GM12878 (cell line): ENCODE measurements at regions not wholly inside any gene's neighbourhood (a gene's known extent, or its start where the extent isn't known, plus 50 kb on each side); places are given as distances from the start of the nearest gene placed in this dataset.

Experiments used
- ATAC-seq: fragments of 200-7000 bp; cut with Tn5 transposase; 3 replicates; pipeline ENCODE4 v1.9.1; 2020; ENCODE audit warnings: mild to moderate bottlenecking, moderate library complexity
- BruUV-seq: library from RNA; stranded (reverse); fragments of 400-500 nt; replicated peaks from 2 replicates; lab custom pipeline; 2021; lab: Mats Ljungman, UMichigan
- CTCF ChIA-PET: fragments of 300-600 bp; sonication (Branson Sonifier 250); formaldehyde crosslinking; extraction: SDS; loops from one replicate; lab custom pipeline; 2021; ENCODE audit warnings: inconsistent platforms; lab: Yijun Ruan, JAX
- POLR2A ChIA-PET: fragments of 350-600 bp; formaldehyde crosslinking; extraction: SDS; loops from one replicate; lab custom pipeline; 2021; ENCODE audit warnings: inconsistent platforms; lab: Charles Lee
- RAD21 ChIA-PET: fragments of 300-600 bp; sonication (Branson Sonifier 250); formaldehyde crosslinking; loops from one replicate; lab custom pipeline; 2023; ENCODE audit warnings: antibody characterized with exemption; ENCODE audit not compliant: unreplicated experiment; lab: Charles Lee
- SMC1A ChIA-PET: fragments of 300-600 bp; sonication (Branson Sonifier 250); formaldehyde crosslinking; loops from one replicate; lab custom pipeline; 2023; ENCODE audit not compliant: unreplicated experiment, uncharacterized antibody; lab: Charles Lee
- DNase-seq: peaks from one replicate; pipeline ENCODE4 v3.0.0-alpha.2; 2011; ENCODE audit warnings: low read depth, low spot score
- FAIRE-seq: peaks from 3 replicates; lab custom pipeline; 2011; peaks lifted over from hg19 to GRCh38; lab: Jason Lieb, UNC
- H2AFZ ChIP-seq: 2 replicates; pipeline ENCODE4 v1.6.0; 2011; ENCODE audit warnings: low read depth, low read length, control low read depth; ENCODE audit not compliant: control insufficient read depth
- H3K27ac ChIP-seq: 2 replicates; pipeline ENCODE4 v1.5.1; 2011; ENCODE audit warnings: control low read depth; ENCODE audit not compliant: control insufficient read depth, insufficient read depth
- H3K27me3 ChIP-seq, 2 experiments: replicated peaks in 1 of 2; 2 replicates each; pipeline versions ENCODE4 v1.6.0 to v1.6.1; 2011; ENCODE audit warnings: low read length in 1 of 2; ENCODE audit not compliant: control insufficient read depth in 2 of 2, insufficient read depth in 2 of 2
- H3K36me3 ChIP-seq, 2 experiments: 2 replicates each; pipeline ENCODE4 v1.5.1; 2011; ENCODE audit warnings: low read length in 1 of 2; ENCODE audit not compliant: control insufficient read depth in 2 of 2, insufficient read depth in 2 of 2
- H3K4me1 ChIP-seq: 2 replicates; pipeline ENCODE4 v1.6.1; 2011; ENCODE audit warnings: mild to moderate bottlenecking, low read length, moderate library complexity, mixed read lengths; ENCODE audit not compliant: control insufficient read depth, insufficient read depth
- H3K4me2 ChIP-seq: 2 replicates; pipeline ENCODE4 v1.6.0; 2011; ENCODE audit warnings: control low read depth; ENCODE audit not compliant: control insufficient read depth, insufficient read depth
- H3K4me3 ChIP-seq: fragments of 200-600 bp; sonication (generic); 2 replicates; pipeline ENCODE4 v1.5.1; 2016
- H3K79me2 ChIP-seq: 2 replicates; pipeline ENCODE4 v1.6.0; 2011; ENCODE audit warnings: low read length; ENCODE audit not compliant: control insufficient read depth, insufficient read depth
- H3K9ac ChIP-seq: 2 replicates; pipeline ENCODE4 v1.8.0; 2011; ENCODE audit warnings: low read length, control low read depth, mixed read lengths; ENCODE audit not compliant: control insufficient read depth, insufficient read depth
- H3K9me3 ChIP-seq: replicated peaks from 3 replicates; pipeline ENCODE4 v1.5.1; 2011; ENCODE audit warnings: mild to moderate bottlenecking, low read length; ENCODE audit not compliant: control insufficient read depth, insufficient read depth
- H4K20me1 ChIP-seq: 2 replicates; pipeline ENCODE4 v1.6.0; 2011; ENCODE audit not compliant: control insufficient read depth, insufficient read depth
- ATF2 ChIP-seq: IDR thresholded peaks from 2 replicates; pipeline ENCODE4 v1.6.1; 2012; ENCODE audit warnings: low read length, inconsistent platforms
- ATF7 ChIP-seq: fragments of 450-650 bp; IDR thresholded peaks from 2 replicates; pipeline ENCODE4 v1.6.1; 2016; ENCODE audit warnings: low read depth, mild to moderate bottlenecking
- CREM ChIP-seq: IDR thresholded peaks from 2 replicates; pipeline ENCODE4 v1.6.1; 2014; ENCODE audit warnings: antibody characterized with exemption, low read depth
- GABPA ChIP-seq: IDR thresholded peaks from 2 replicates; pipeline ENCODE4 v1.6.1; 2014; ENCODE audit warnings: antibody characterized with exemption, low read depth, mild to moderate bottlenecking, inconsistent platforms
- HDAC2 ChIP-seq: fragments of 200-600 bp; sonication (generic); IDR thresholded peaks from 2 replicates; pipeline ENCODE4 v1.6.1; 2017
- HSF1 ChIP-seq: fragments of 150-350 bp; IDR thresholded peaks from 2 replicates; pipeline ENCODE4 v1.6.1; 2014; ENCODE audit warnings: mild to moderate bottlenecking, low read depth, low read length
- KLF5 ChIP-seq: fragments of 450-650 bp; IDR thresholded peaks from 2 replicates; pipeline ENCODE4 v1.6.1; 2014; ENCODE audit warnings: mild to moderate bottlenecking; ENCODE audit not compliant: partially characterized antibody
- MTA2 ChIP-seq: fragments of 450-650 bp; IDR thresholded peaks from 2 replicates; pipeline ENCODE4 v1.6.1; 2016; ENCODE audit warnings: low read depth, mild to moderate bottlenecking, moderate library complexity
- MYB ChIP-seq: fragments of 150-350 bp; IDR thresholded peaks from 2 replicates; pipeline ENCODE4 v1.6.1; 2014; ENCODE audit warnings: mild to moderate bottlenecking, low read depth, low read length, borderline replicate concordance
- NFYB ChIP-seq: IDR thresholded peaks from 2 replicates; pipeline ENCODE4 v1.6.1; 2011; ENCODE audit warnings: low read depth, mild to moderate bottlenecking, low read length, improper control_type of control experiment, moderate library complexity; ENCODE audit not compliant: insufficient read depth
- NRF1 ChIP-seq: conservative IDR thresholded peaks from 2 replicates; pipeline ENCODE4 v1.6.1; 2011; ENCODE audit warnings: mild to moderate bottlenecking, low read depth, low read length, improper control_type of control experiment
- RELA ChIP-seq: fragments of 450-650 bp; IDR thresholded peaks from 2 replicates; pipeline ENCODE4 v1.8.0; 2014; ENCODE audit warnings: borderline replicate concordance; ENCODE audit not compliant: partially characterized antibody
- RFX5 ChIP-seq: IDR thresholded peaks from 2 replicates; pipeline ENCODE4 v1.6.1; 2011; ENCODE audit warnings: low read depth, low read length, improper control_type of control experiment
- SIX5 ChIP-seq: IDR thresholded peaks from 2 replicates; pipeline ENCODE4 v1.6.1; 2011; ENCODE audit warnings: mild to moderate bottlenecking, low read depth, low read length, moderate library complexity; ENCODE audit not compliant: severe bottlenecking
- WGBS: methylation state at CpG from one replicate; pipeline ENCODE4 v1.1.6; 2016; ENCODE audit warnings: low lambda C conversion rate; ENCODE audit not compliant: insufficient replicate concordance, insufficient coverage; ENCODE audit errors: missing lambda C conversion rate; 5-methylcytosine and 5-hydroxymethylcytosine counted together
- in situ Hi-C: fragments of 300-500 bp; cut with MboI; formaldehyde crosslinking; loops from 9 replicates; pipeline ENCODE4 v1.14.3; 2018; ENCODE audit warnings: mixed read lengths
- intact Hi-C: fragments of 100-400 bp; cut with micrococcal nuclease; formaldehyde crosslinking; loops from one replicate; pipeline ENCODE4 v1.14.2; 2022; ENCODE audit not compliant: unreplicated experiment

- Histone ChIP-seq H2AFZ (no peak overlapping the region), H3K27ac (no peak overlapping the region), H3K79me2 (no peaks in the 10 kb centered on the region), H3K9ac (no peak overlapping the region), H4K20me1 (no peaks in the 10 kb centered on the region)
- ChIA-PET SMC1A (interaction anchor here (0.8 to 1.1 kb wide), 2 partner anchors 15 to 39 kb away, joined by 4 to 5 read pairs; no protein-coding TSS in a partner anchor), RAD21 (no interaction called here), POLR2A (no interaction called here), CTCF (interaction anchor here (0.5 to 1.5 kb wide), 4 partner anchors 22 to 316 kb away, joined by 3 to 4 read pairs (median 4); no protein-coding TSS in a partner anchor)
- no peak for FAIRE-seq
- intact Hi-C loops = loop anchor here (10.0 kb wide), 1 partner anchor 259 kb away; no protein-coding TSS in a partner anchor
- no peak for DNase-seq
- 84% methylated on average over 2 of the region's 2 CpGs for WGBS
- TF ChIP-seq SIX5 (no peak), RFX5 (peak; percentile 68), HDAC2 (no peak)
- TF ChIP-seq, all 136 proteins: peak for 1
- Histone ChIP-seq H3K27me3 (no peaks in the 10 kb centered on the region), H3K4me3 (no peak overlapping the region), H3K4me1 (peaks cover 7% of the 10 kb centered on the region; the same call in 1 of the 2 replicates), H3K4me2 (no peak overlapping the region), H3K36me3 (no peaks in the 10 kb centered on the region), H3K9me3 (no peaks in the 10 kb centered on the region; the same call in 2 of the 3 replicates)
- in situ Hi-C loops = loop anchor here (5.0 to 25.0 kb wide), 2 partner anchors 151 to 701 kb away; no protein-coding TSS in a partner anchor
- no TSS peak for BruUV-seq
- ATAC-seq = peak; percentile 32; the same call in 2 of the 3 replicates
These were observed 192.2 kb upstream of the RHOBTB1 start for GRCh38 chr10:61136139-61136538.

- H3K9me3 ChIP-seq = no peaks in the 10 kb centered on the region; the same call in 2 of the 3 replicates
- peak; percentile 49 for DNase-seq
- 16% methylated on average over 3 of the region's 3 CpGs for WGBS
- H3K79me2 ChIP-seq = no peaks in the 10 kb centered on the region
- H3K4me1 ChIP-seq = peaks cover 7% of the 10 kb centered on the region; the same call in 1 of the 2 replicates
- no peaks in the 10 kb centered on the region for H3K36me3 ChIP-seq
- no peak overlapping the region for H3K4me3 ChIP-seq
- ATAC-seq = peak; percentile 99
- intact Hi-C loops = loop anchor here (10.0 kb wide), 1 partner anchor 260 kb away; no protein-coding TSS in a partner anchor
- no peaks in the 10 kb centered on the region for H4K20me1 ChIP-seq
- peak overlapping the region; percentile 42; the same call in 1 of the 2 replicates for H3K27ac ChIP-seq
- BruUV-seq = no TSS peak
- in situ Hi-C loops = loop anchor here (5.0 to 25.0 kb wide), 2 partner anchors 152 to 702 kb away; no protein-coding TSS in a partner anchor
- H3K9ac ChIP-seq = no peak overlapping the region
- ChIA-PET POLR2A (no interaction called here), RAD21 (interaction anchor here (1.8 kb wide), 1 partner anchor 10 kb away, joined by 6 read pairs; no protein-coding TSS in a partner anchor), CTCF (interaction anchor here (1.1 to 1.5 kb wide), 2 partner anchors 149 to 315 kb away, joined by 4 read pairs; no protein-coding TSS in a partner anchor), SMC1A (interaction anchor here (0.8 to 1.5 kb wide), 3 partner anchors 10 to 40 kb away, joined by 4 to 7 read pairs (median 5); no protein-coding TSS in a partner anchor)
- H2AFZ ChIP-seq = peak overlapping the region; percentile 78
- FAIRE-seq = peak; percentile 83
- peak overlapping the region; percentile 59 for H3K4me2 ChIP-seq
- no peaks in the 10 kb centered on the region for H3K27me3 ChIP-seq
- TF ChIP-seq RELA (peak; percentile 82), MTA2 (peak; percentile 53), KLF5 (peak; percentile 56), NFYB (no peak), ATF7 (peak; percentile 95), CREM (no peak), GABPA (no peak), MYB (no peak), NRF1 (no peak), HSF1 (no peak), ATF2 (peak; percentile 91)
These were observed 191.3 kb upstream of the RHOBTB1 start for GRCh38 chr10:61135276-61135721.
